DND-41 (cell line): ENCODE measurements at regions not wholly inside any gene's neighbourhood (a gene's known extent, or its start where the extent isn't known, plus 50 kb on each side); places are given as distances from the start of the nearest gene placed in this dataset.

Experiments
- CTCF ChIP-seq: IDR thresholded peaks from 2 replicates; pipeline ENCODE4 v1.5.1; 2012; ENCODE audit warnings: borderline replicate concordance, low read length, moderate library complexity, mild to moderate bottlenecking; ENCODE audit not compliant: poor library complexity, severe bottlenecking; ENCODE audit errors: extremely low read depth
- EZH2 ChIP-seq: IDR thresholded peaks from 3 replicates; pipeline ENCODE4 v1.6.1; 2012; ENCODE audit warnings: borderline replicate concordance, low read depth, mild to moderate bottlenecking, moderate library complexity, low read length, inconsistent platforms; ENCODE audit not compliant: severe bottlenecking

- no peak for TF ChIP-seq CTCF
- no peak for TF ChIP-seq EZH2
Measured at GRCh38 chr13:37202264-37202663, 96.8 kb upstream of the CSNK1A1L start.
